ENCODE measurements at regions not wholly inside any gene's neighbourhood (a gene's known extent, or its start where the extent isn't known, plus 50 kb on each side); places are given as distances from the start of the nearest gene placed in this dataset.

DNA sequence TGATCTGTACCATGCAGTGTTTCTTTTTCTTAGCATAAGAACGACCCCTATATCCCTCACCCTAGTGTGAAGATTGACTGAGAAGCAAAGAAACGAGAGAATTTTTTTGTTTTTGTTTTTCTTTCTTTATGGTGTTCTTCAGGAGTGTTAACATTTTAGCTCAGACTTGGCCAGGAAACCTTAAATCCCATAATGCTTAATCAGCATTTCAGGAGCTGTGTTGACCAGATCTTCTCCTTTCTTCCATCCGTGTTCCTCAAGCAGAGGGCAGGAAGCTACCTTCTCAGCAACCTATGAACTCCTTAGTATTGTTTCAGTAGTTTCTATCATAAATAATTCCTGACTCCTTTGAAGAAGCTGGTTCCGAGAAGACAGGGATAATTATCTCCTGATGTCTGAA lies 1501.5 kb downstream of the STIM2 start:
- TF ChIP-seq, protein P1, sequence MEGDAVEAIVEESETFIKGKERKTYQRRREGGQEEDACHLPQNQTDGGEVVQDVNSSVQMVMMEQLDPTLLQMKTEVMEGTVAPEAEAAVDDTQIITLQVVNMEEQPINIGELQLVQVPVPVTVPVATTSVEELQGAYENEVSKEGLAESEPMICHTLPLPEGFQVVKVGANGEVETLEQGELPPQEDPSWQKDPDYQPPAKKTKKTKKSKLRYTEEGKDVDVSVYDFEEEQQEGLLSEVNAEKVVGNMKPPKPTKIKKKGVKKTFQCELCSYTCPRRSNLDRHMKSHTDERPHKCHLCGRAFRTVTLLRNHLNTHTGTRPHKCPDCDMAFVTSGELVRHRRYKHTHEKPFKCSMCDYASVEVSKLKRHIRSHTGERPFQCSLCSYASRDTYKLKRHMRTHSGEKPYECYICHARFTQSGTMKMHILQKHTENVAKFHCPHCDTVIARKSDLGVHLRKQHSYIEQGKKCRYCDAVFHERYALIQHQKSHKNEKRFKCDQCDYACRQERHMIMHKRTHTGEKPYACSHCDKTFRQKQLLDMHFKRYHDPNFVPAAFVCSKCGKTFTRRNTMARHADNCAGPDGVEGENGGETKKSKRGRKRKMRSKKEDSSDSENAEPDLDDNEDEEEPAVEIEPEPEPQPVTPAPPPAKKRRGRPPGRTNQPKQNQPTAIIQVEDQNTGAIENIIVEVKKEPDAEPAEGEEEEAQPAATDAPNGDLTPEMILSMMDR (IDR thresholded peaks at IDR 0.05) = no peak
- TF ChIP-seq POLR2A (IDR thresholded peaks at IDR 0.05) (no peak), POLR2AphosphoS5 (IDR thresholded peaks at IDR 0.05) (no peak)
